ENCODE measurements at regions not wholly inside any gene's neighbourhood (a gene's known extent, or its start where the extent isn't known, plus 50 kb on each side); places are given as distances from the start of the nearest gene placed in this dataset.

DNA sequence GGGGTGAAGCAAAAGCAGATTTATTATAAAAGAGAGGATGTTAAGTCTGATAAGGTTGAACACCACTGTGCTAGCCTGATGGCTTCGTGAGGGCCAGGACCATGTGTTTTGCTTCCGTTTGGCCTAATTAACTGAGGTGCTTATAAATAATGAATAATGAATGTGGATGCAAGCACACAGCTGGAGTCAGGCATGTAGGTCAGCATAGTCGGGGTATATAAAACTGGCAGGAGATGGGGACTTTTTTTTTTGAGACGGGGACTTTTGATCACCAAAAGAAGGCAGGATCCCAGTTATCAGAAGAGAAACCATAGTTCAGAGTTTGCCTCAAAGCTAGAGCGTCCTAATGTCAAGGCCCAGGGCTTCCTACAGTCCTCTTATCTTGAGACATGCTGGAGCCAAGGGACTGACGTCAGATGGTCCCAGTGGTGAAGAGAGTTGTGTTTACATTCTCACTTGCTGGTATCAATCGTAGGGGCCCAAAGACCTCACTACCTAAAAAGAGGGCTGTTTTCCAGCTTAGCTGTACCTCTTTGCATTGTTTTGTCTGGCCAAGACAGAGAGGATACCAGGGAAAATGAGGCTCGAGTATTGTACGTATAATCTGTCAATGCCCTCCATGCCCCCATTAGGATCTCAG lies 50.4 kb downstream of the RTL9 start:
- TF ChIP-seq, protein P1, sequence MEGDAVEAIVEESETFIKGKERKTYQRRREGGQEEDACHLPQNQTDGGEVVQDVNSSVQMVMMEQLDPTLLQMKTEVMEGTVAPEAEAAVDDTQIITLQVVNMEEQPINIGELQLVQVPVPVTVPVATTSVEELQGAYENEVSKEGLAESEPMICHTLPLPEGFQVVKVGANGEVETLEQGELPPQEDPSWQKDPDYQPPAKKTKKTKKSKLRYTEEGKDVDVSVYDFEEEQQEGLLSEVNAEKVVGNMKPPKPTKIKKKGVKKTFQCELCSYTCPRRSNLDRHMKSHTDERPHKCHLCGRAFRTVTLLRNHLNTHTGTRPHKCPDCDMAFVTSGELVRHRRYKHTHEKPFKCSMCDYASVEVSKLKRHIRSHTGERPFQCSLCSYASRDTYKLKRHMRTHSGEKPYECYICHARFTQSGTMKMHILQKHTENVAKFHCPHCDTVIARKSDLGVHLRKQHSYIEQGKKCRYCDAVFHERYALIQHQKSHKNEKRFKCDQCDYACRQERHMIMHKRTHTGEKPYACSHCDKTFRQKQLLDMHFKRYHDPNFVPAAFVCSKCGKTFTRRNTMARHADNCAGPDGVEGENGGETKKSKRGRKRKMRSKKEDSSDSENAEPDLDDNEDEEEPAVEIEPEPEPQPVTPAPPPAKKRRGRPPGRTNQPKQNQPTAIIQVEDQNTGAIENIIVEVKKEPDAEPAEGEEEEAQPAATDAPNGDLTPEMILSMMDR (IDR thresholded peaks at IDR 0.05; ENCODE audit: insufficient read depth, low read length, missing control alignments): no peak
- POLR2A ChIA-PET: no interaction called here
- no peak overlapping the region for H3K4me3 ChIP-seq (ENCODE audit: low read depth, low read length)
- CTCF ChIA-PET: interaction anchor here (0.6 to 26.8 kb wide), 27 partner anchors 9 to 499 kb away, joined by 3 to 970 read pairs (median 5); partner anchors contain the start of gene AMMECR1
- DNase-seq (ENCODE audit: low read depth, low spot score): no peak

DNA sequence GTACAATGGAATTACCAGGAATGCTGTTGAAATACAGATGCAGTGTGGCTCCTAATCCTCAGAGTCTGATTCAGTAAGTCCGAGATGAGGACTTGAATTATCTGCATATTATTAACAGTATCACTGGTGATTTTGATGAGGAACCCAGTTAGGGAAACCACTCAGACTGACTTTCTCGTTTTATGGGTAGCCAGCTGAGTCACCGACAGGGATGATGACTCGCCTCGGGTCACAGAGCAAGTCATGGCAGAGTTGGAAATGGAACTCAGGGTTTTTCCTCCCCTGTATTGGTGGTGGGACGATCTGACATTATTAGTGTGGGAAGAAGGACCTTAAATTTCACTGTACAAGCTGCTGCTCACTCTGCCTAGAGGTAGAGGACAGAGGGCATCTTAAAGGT lies 51.3 kb downstream of the RTL9 start:
- CTCF ChIA-PET: interaction anchor here (1.3 to 26.8 kb wide), 12 partner anchors 7 to 499 kb away, joined by 4 to 970 read pairs (median 32); partner anchors contain the start of gene AMMECR1
- POLR2A ChIA-PET: no interaction called here
- TF ChIP-seq, protein P1 (IDR thresholded peaks at IDR 0.05; ENCODE audit: insufficient read depth, low read length, missing control alignments): no peak
- no peak overlapping the region for H3K4me3 ChIP-seq (ENCODE audit: low read depth, low read length)
- no peak for DNase-seq (ENCODE audit: low read depth, low spot score)

DNA sequence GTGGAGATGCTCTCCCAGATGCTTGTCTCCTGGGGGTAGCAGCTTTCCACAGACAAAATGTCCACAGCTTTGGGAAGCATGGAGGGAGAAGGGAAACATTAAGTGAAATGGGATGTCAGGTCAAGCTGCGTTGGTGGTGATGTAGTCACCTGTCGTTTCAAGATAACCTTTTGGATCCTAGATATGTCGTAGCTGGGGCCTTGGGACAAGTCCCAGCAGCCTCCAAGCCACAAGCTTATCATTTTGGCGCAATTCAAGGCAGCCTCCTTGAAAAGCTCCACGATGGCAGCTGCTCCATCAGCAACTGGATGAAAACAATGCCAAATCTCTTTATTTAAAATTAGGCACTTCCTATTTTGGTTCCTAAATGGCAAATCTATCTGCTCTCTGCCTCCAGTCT lies 52.0 kb downstream of the RTL9 start:
- ChIA-PET POLR2A (no interaction called here), CTCF (interaction anchor here (0.9 to 26.8 kb wide), 12 partner anchors 7 to 264 kb away, joined by 3 to 970 read pairs (median 32); partner anchors contain the start of gene AMMECR1)
- DNase-seq (ENCODE audit: low read depth, low spot score): no peak
- TF ChIP-seq, protein P1 (IDR thresholded peaks at IDR 0.05; ENCODE audit: insufficient read depth, low read length, missing control alignments): no peak
- H3K4me3 ChIP-seq (ENCODE audit: low read depth, low read length): no peak overlapping the region

DNA sequence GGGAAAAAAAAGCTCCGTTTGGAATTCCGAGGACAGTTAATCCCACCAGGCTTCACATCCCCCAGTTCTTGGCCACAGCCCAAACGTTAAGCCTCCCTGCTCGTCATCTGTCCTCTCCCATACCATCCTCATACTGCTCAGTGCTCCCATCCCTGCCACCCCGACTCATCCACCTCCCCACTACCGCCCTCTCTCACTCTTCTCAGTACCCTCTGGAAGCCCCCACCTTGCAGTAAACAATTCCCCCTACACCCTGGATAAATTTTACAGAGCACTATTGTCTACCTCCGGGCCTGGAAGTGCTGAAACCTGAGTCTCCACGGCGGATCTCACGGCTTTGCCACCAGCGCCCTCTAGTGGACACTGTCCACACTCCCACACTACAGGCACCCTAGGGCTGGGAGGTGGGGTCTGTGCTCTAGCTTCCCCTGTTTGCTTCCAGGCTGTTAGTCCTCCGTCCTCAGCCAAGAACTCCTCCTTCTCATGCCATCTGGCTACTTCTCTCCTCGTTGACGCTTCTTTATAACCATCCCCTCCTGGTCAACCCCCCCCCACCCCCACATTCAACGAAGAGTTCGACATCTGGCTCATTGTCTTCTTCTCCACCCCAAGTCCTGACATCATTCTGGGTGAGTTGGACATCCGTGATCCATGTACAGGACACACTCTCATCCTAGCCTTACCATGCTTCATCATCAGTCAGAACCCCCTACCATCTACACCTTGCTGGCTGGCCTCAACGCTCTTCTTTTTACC lies 54.5 kb downstream of the RTL9 start:
- ChIA-PET CTCF (interaction anchor here (0.9 to 26.8 kb wide), 27 partner anchors 10 to 503 kb away, joined by 3 to 970 read pairs (median 5); partner anchors contain the start of gene AMMECR1), POLR2A (no interaction called here)
- H3K4me3 ChIP-seq (ENCODE audit: low read depth, low read length): no peak overlapping the region
- TF ChIP-seq, protein P1 (IDR thresholded peaks at IDR 0.05; ENCODE audit: insufficient read depth, low read length, missing control alignments): peak; percentile 79
- no peak for DNase-seq (ENCODE audit: low read depth, low spot score)

DNA sequence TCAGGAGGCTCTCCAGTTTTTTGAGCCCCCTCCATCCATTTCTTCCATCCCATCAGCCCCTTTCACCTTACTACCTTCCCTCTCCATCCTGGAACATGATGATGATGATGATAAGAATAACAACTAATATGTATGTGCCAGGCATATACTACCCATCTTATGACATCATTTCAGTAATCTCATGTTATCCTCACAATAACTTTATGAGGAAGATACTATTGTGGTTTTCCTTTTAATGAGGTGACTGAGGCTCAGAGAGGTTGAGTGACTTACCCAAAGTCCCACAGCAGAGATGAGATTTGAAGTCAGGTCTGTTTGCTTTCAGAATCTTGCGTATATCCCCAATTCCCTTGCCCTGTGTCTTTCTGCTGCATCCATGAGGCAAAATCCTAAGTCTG lies 55.1 kb downstream of the RTL9 start:
- ChIA-PET POLR2A (interaction anchor here (1.2 kb wide), 1 partner anchor 10 kb away, joined by 3 read pairs; no protein-coding TSS in a partner anchor), CTCF (interaction anchor here (1.1 to 26.8 kb wide), 17 partner anchors 11 to 504 kb away, joined by 3 to 970 read pairs (median 5); no protein-coding TSS in a partner anchor)
- TF ChIP-seq, protein P1 (IDR thresholded peaks at IDR 0.05; ENCODE audit: insufficient read depth, low read length, missing control alignments): no peak

DNA sequence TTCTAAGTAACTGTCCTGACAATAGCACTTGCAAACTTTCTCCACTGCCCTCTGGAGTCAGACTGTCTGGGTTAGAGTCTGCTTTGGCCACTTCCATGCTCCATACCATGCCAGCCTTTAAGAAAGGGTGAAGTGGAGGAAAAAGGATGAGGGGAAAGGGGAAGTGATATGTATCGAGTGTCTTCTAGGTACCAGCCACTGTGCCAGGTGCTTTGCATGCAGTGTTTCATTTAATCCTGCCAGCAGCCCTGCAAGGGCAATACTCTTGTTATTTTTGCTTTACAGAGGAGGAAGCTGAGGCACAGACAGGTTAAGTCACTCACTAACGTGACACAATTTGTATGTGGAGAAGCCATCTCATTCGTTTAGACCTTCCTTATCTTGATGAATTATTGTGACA lies 55.6 kb downstream of the RTL9 start:
- no peak for DNase-seq (ENCODE audit: low read depth, low spot score)
- no peak overlapping the region for H3K4me3 ChIP-seq (ENCODE audit: low read depth, low read length)
- ChIA-PET POLR2A (interaction anchor here (1.2 kb wide), 1 partner anchor 11 kb away, joined by 3 read pairs; no protein-coding TSS in a partner anchor), CTCF (interaction anchor here (1.1 to 26.8 kb wide), 9 partner anchors 11 to 505 kb away, joined by 3 to 970 read pairs (median 6); no protein-coding TSS in a partner anchor)
- TF ChIP-seq, protein P1 (IDR thresholded peaks at IDR 0.05; ENCODE audit: insufficient read depth, low read length, missing control alignments): no peak

More for the DNA sequence above, 55.1 kb downstream of the RTL9 start:
- no peak for DNase-seq (ENCODE audit: low read depth, low spot score)
- H3K4me3 ChIP-seq (ENCODE audit: low read depth, low read length): no peak overlapping the region
